ENCODE measurements at regions not wholly inside any gene's neighbourhood (a gene's known extent, or its start where the extent isn't known, plus 50 kb on each side); places are given as distances from the start of the nearest gene placed in this dataset.

DNA sequence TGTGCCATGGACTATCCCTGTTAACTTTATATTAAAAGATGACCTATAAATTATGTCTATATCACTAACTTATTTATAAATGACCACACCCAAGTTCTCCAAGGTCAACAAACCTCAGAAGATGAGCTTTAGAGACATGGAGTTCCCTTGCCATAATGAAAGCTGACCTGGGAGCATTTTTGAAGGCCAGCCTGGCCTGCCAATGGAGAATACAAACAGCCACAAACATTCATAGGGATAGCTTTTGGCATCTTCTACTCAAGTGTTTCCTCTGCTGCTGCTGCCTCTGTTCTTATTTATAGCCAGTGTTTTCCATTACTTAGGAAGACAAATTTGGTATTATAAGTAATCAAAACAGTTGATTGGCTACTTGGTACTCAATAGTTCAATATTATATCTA lies 117.3 kb upstream of the ADAMTS19 start:
- TF ChIP-seq EZH2 (IDR thresholded peaks at IDR 0.05; ENCODE audit: borderline replicate concordance, low read depth, low read length, severe bottlenecking), result no peak
- TF ChIP-seq FOS (IDR thresholded peaks at IDR 0.05; ENCODE audit: borderline replicate concordance, insufficient read depth, low read length), result no peak
- no peak for TF ChIP-seq POLR2A (IDR thresholded peaks at IDR 0.05; ENCODE audit: low read depth, low read length)
- TF ChIP-seq, protein P1, sequence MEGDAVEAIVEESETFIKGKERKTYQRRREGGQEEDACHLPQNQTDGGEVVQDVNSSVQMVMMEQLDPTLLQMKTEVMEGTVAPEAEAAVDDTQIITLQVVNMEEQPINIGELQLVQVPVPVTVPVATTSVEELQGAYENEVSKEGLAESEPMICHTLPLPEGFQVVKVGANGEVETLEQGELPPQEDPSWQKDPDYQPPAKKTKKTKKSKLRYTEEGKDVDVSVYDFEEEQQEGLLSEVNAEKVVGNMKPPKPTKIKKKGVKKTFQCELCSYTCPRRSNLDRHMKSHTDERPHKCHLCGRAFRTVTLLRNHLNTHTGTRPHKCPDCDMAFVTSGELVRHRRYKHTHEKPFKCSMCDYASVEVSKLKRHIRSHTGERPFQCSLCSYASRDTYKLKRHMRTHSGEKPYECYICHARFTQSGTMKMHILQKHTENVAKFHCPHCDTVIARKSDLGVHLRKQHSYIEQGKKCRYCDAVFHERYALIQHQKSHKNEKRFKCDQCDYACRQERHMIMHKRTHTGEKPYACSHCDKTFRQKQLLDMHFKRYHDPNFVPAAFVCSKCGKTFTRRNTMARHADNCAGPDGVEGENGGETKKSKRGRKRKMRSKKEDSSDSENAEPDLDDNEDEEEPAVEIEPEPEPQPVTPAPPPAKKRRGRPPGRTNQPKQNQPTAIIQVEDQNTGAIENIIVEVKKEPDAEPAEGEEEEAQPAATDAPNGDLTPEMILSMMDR (IDR thresholded peaks at IDR 0.05; ENCODE audit: extremely low read depth in 1 of 2, insufficient read depth in 1 of 2, low read depth in 1 of 2, low read length in 2 of 2), result no peak
- TF ChIP-seq, protein P2, sequence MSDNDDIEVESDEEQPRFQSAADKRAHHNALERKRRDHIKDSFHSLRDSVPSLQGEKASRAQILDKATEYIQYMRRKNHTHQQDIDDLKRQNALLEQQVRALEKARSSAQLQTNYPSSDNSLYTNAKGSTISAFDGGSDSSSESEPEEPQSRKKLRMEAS (IDR thresholded peaks at IDR 0.05; ENCODE audit: insufficient read depth, insufficient read length), result no peak
- no peak for TF ChIP-seq JUN (IDR thresholded peaks at IDR 0.05; ENCODE audit: borderline replicate concordance, insufficient read depth, insufficient read length, low read depth)
- TF ChIP-seq MYC (IDR thresholded peaks at IDR 0.05; ENCODE audit: low read depth, low read length), result no peak
- no peak for TF ChIP-seq POLR2AphosphoS5 (IDR thresholded peaks at IDR 0.05; ENCODE audit: insufficient read depth, low read depth, low read length)
- no peak for TF ChIP-seq GATA2 (IDR thresholded peaks at IDR 0.05; ENCODE audit: insufficient read depth, insufficient read length, low read depth, low read length)
- DNase-seq (ENCODE audit: low read depth, low spot score), result no peak
- no peak overlapping the region for H3K4me2 ChIP-seq (ENCODE audit: insufficient read depth, low read length)
- H3K27ac ChIP-seq (ENCODE audit: insufficient read depth, low read depth, low read length), result no peak overlapping the region
- H3K4me3 ChIP-seq (replicated peaks in 1 of 3; ENCODE audit: insufficient read depth in 1 of 3, low read depth in 1 of 3, low read length in 3 of 3), result no peak overlapping the region
- no peak overlapping the region for H3K9ac ChIP-seq (replicated peaks; ENCODE audit: extremely low read depth, insufficient read depth, low read length)
- no peaks in the 10 kb centered on the region for H4K20me1 ChIP-seq (replicated peaks; ENCODE audit: control insufficient read depth, extremely low read depth, insufficient read depth, low read length)
- no peaks in the 10 kb centered on the region for H3K36me3 ChIP-seq (ENCODE audit: control insufficient read depth in 2 of 2, extremely low read depth in 1 of 2, insufficient read depth in 2 of 2, low read length in 2 of 2)
- dilution Hi-C loops (cut with MboI; ENCODE audit: extremely low pct_ligation_motif_present, low sequenced_read_pairs) (no loop called here), intact Hi-C loops (cut with micrococcal nuclease) (no loop called here)
- no TSS peak for BruUV-seq (replicated peaks)
- ChIA-PET CTCF (no interaction called here), POLR2A (no interaction called here)
- no peaks in the 10 kb centered on the region for H3K4me1 ChIP-seq (ENCODE audit: control insufficient read depth, extremely low read depth, insufficient read depth, low read length)
- no peak overlapping the region for H2AFZ ChIP-seq (ENCODE audit: low read depth, low read length)
- no peaks in the 10 kb centered on the region for H3K9me3 ChIP-seq (replicated peaks; ENCODE audit: control insufficient read depth, insufficient read depth, low read length)
- FAIRE-seq, result no peak
- H3K27me3 ChIP-seq (ENCODE audit: control insufficient read depth in 2 of 2, insufficient read depth in 2 of 2, low read length in 2 of 2), result no peaks in the 10 kb centered on the region
- no peaks in the 10 kb centered on the region for H3K9me1 ChIP-seq (replicated peaks; ENCODE audit: control insufficient read depth, extremely low read depth, insufficient read depth, low read length)
- H3K79me2 ChIP-seq (ENCODE audit: control insufficient read depth, insufficient read depth, low read length), result no peaks in the 10 kb centered on the region
